HCT116 (cell line): ENCODE measurements at regions not wholly inside any gene's neighbourhood (a gene's known extent, or its start where the extent isn't known, plus 50 kb on each side); places are given as distances from the start of the nearest gene placed in this dataset.

ENCODE experiments used
- ATF3 ChIP-seq: IDR thresholded peaks from 2 replicates; pipeline ENCODE4 v1.6.1; 2012
- CTCF ChIP-seq, 3 experiments: fragments of 200-600 bp in 1 of 3; sonication (generic) in 1 of 3; IDR thresholded peaks in 2 of 3; conservative IDR thresholded peaks in 1 of 3; 2 replicates each; pipeline ENCODE4 v1.5.1; 2012 to 2017; ENCODE audit warnings: low read depth in 2 of 3, low read length in 2 of 3, antibody characterized with exemption in 1 of 3, borderline replicate concordance in 1 of 3, control low read depth in 1 of 3, mild to moderate bottlenecking in 1 of 3, mixed read lengths in 1 of 3, mixed run types in 1 of 3, moderate library complexity in 1 of 3; ENCODE audit not compliant: insufficient read depth in 1 of 3
- EZH2 ChIP-seq: fragments of 200-600 bp; sonication (generic); IDR thresholded peaks from 2 replicates; pipeline ENCODE4 v1.6.1; 2017; ENCODE audit warnings: antibody characterized with exemption, mixed run types
- POLR2A ChIP-seq: IDR thresholded peaks from 2 replicates; pipeline ENCODE4 v1.7.0; 2011; ENCODE audit warnings: borderline replicate concordance; ENCODE audit not compliant: insufficient read depth, insufficient read length; ENCODE audit errors: extremely low read depth
- RAD21 ChIP-seq: IDR thresholded peaks from 2 replicates; pipeline ENCODE4 v1.6.1; 2012; ENCODE audit warnings: low read depth, mild to moderate bottlenecking

GRCh38 chr14:87008965-87009364 is 984.0 kb downstream of the GALC start:
- TF ChIP-seq ATF3 (no peak), RAD21 (no peak), CTCF (IDR thresholded peaks at IDR 0.05 in 2 of 3, conservative IDR thresholded peaks at IDR 0.05 in 1 of 3; ENCODE audit: borderline replicate concordance in 1 of 3, insufficient read depth in 1 of 3, low read depth in 2 of 3, low read length in 2 of 3) (no peak), POLR2A (no peak), EZH2 (no peak)
